ENCODE measurements at regions not wholly inside any gene's neighbourhood (a gene's known extent, or its start where the extent isn't known, plus 50 kb on each side); places are given as distances from the start of the nearest gene placed in this dataset.
"Not testable (repeated sequence)": the region's sequence is repeated elsewhere in the genome, so short reads cannot be mapped to it uniquely, and the experiment has no call there.

DNA sequence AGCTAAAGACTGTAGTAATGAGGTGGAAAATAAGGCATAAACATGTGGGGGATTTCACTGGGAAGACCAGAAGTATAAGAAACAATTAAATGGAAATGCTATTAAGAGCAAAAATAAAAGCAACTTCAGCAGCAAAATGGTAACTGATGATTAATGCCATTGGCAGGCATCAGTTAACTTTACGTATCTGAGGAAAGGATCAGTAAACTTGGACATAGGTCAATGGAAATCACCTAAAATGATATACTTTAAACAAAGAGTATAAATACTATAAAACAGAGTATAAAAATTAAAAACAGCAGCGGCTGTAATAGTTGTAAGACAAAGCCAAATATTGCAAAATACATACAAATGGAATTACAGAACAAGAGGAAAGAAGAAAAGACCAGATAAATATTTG, 992.1 kb downstream of the DNAH5 start:
- TF ChIP-seq POLR2A (IDR thresholded peaks at IDR 0.05) (no peak), POLR2AphosphoS5 (IDR thresholded peaks at IDR 0.05) (no peak)
- TF ChIP-seq, protein P1, sequence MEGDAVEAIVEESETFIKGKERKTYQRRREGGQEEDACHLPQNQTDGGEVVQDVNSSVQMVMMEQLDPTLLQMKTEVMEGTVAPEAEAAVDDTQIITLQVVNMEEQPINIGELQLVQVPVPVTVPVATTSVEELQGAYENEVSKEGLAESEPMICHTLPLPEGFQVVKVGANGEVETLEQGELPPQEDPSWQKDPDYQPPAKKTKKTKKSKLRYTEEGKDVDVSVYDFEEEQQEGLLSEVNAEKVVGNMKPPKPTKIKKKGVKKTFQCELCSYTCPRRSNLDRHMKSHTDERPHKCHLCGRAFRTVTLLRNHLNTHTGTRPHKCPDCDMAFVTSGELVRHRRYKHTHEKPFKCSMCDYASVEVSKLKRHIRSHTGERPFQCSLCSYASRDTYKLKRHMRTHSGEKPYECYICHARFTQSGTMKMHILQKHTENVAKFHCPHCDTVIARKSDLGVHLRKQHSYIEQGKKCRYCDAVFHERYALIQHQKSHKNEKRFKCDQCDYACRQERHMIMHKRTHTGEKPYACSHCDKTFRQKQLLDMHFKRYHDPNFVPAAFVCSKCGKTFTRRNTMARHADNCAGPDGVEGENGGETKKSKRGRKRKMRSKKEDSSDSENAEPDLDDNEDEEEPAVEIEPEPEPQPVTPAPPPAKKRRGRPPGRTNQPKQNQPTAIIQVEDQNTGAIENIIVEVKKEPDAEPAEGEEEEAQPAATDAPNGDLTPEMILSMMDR (IDR thresholded peaks at IDR 0.05): no peak
- intact Hi-C loops (cut with DNase I; ENCODE audit: low total_unique reads): no loop called here
- DNase-seq (ENCODE audit: low spot score in 2 of 2): no peak
- Histone ChIP-seq H3K9me3 (no peaks in the 10 kb centered on the region), H3K27ac (no peak overlapping the region), H3K4me1 (no peaks in the 10 kb centered on the region), H3K36me3 (no peaks in the 10 kb centered on the region), H3K27me3 (no peaks in the 10 kb centered on the region), H3K4me3 (no peak overlapping the region)

DNA sequence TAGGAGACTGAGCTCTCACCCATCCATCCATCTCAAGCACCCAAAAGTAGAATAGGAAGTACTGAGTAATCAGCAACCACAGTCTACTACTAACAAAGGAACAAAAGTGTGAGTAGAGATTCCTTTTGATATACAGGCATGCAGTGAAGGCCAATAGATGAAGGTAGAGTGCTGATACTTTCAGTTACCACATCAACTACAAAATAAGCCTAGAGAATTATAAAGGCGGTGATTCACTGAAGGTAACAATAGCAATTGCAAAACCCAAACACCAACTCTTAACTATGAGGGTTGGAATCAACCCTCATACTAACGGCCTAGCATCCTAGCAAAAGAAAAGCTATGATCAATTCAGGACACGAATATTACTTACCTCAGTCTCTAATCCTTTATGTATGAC, 992.6 kb downstream of the DNAH5 start:
- Histone ChIP-seq H3K4me1 (no peaks in the 10 kb centered on the region), H3K9me3 (no peaks in the 10 kb centered on the region), H3K36me3 (no peaks in the 10 kb centered on the region), H3K4me3 (no peak overlapping the region), H3K27me3 (no peaks in the 10 kb centered on the region), H3K27ac (no peak overlapping the region)
- no peak for DNase-seq (ENCODE audit: low spot score in 2 of 2)
- TF ChIP-seq, protein P1 (IDR thresholded peaks at IDR 0.05): no peak
- no peak for TF ChIP-seq POLR2AphosphoS5 (IDR thresholded peaks at IDR 0.05)
- TF ChIP-seq POLR2A (IDR thresholded peaks at IDR 0.05): no peak
- intact Hi-C loops (cut with DNase I; ENCODE audit: low total_unique reads): no loop called here

DNA sequence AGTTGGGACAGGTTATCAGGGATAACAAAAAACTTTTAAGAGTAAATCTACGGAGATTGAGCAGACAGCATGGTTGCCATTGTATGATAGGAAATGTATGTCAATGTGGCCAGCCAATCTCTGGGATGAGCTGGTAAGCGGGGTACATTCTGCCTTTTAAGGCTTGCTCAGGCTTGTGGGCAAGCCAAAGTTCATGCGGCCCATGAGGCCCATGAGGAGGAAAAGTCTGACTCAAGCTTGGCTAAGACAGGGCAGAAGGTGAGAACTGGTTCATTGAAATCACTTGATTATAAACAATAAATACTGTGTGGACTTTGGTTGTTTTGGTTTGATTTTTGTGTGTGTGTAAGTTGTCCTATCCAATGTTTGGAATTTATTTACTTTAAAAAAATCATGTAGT, 997.1 kb downstream of the DNAH5 start:
- Histone ChIP-seq H3K27ac (no peak overlapping the region), H3K4me1 (no peaks in the 10 kb centered on the region), H3K27me3 (no peaks in the 10 kb centered on the region), H3K9me3 (no peaks in the 10 kb centered on the region), H3K4me3 (no peak overlapping the region), H3K36me3 (no peaks in the 10 kb centered on the region)
- no peak for DNase-seq (ENCODE audit: low spot score in 2 of 2)
- TF ChIP-seq POLR2A (IDR thresholded peaks at IDR 0.05) (no peak), POLR2AphosphoS5 (IDR thresholded peaks at IDR 0.05) (no peak)
- TF ChIP-seq, protein P1 (IDR thresholded peaks at IDR 0.05): no peak
- intact Hi-C loops (cut with DNase I; ENCODE audit: low total_unique reads): no loop called here

DNA sequence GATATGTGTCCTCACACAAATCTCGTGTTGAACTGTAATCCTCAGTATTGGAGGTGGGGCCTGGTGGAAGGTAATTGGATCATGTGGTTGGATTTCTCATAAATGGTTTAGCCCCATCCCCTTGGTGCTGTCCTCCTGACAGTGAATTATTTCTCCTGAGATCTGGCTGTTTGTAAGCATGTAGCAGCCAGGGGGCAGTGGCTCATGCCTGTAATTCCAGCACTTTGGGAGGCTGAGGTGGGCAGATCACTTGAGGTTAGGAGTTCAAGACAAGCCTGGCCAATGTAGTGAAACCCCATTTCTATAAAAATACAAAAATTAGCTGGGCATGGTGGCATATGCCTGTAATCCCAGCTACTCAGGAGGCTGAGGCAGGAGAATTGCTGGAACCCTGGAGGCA, 999.0 kb downstream of the DNAH5 start:
- not testable (repeated sequence) for H3K27ac ChIP-seq

DNA sequence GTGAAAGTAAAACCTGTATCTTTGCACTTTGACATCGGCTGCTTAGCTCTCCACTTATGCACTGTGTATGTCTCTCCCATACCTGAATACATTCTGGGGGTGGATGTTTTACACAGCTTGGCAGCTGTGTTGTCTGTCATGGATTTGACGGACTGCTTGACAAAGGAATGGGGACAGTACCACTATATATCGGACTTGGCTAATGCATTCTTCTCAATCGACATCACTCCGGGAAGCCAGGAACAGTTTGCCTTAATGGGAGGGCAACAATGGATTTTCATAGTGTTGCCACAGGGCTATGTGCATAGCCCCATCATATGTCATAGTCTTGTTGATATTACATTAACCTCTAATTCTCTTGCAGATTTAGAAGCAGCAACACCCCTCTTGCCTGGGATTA, 1008.3 kb downstream of the DNAH5 start:
- DNase-seq (ENCODE audit: low spot score in 2 of 2): no peak
- Histone ChIP-seq H3K36me3 (no peaks in the 10 kb centered on the region), H3K27me3 (no peaks in the 10 kb centered on the region), H3K9me3 (no peaks in the 10 kb centered on the region), H3K27ac (no peak overlapping the region), H3K4me1 (no peaks in the 10 kb centered on the region), H3K4me3 (no peak overlapping the region)
- TF ChIP-seq POLR2AphosphoS5 (IDR thresholded peaks at IDR 0.05) (no peak), POLR2A (IDR thresholded peaks at IDR 0.05) (no peak)
- TF ChIP-seq, protein P1 (IDR thresholded peaks at IDR 0.05): no peak
- intact Hi-C loops (cut with DNase I; ENCODE audit: low total_unique reads): loop anchor here (10.0 kb wide), 1 partner anchor 1159 kb away; no protein-coding TSS in a partner anchor

More for the DNA sequence above, 999.0 kb downstream of the DNAH5 start:
- H3K9me3 ChIP-seq; H3K36me3 ChIP-seq; H3K4me3 ChIP-seq; H3K27me3 ChIP-seq; intact Hi-C loops (cut with DNase I; ENCODE audit: low total_unique reads); H3K4me1 ChIP-seq; DNase-seq (ENCODE audit: low spot score in 2 of 2): not testable (repeated sequence)

DNA sequence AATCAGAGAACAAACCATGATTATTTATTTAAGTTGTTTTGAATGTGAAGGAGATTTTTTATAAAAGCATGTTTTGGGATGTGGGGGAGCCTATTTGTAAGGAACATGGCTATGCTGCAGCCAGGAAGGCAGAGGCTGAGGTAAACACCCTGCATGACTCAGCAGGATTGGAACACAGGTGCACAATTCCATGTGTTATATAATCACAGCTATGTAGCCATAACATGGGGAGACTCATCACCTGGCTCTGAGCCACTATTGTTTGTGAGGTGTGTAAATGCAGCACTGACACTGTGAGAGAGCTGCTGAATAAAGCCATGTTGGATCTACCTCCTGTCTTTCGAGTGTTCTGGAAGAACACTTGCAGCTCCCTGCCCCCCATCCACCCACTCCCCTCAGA, 1009.8 kb downstream of the DNAH5 start:
- no peak for DNase-seq (ENCODE audit: low spot score in 2 of 2)
- Histone ChIP-seq H3K27me3 (no peaks in the 10 kb centered on the region), H3K9me3 (no peaks in the 10 kb centered on the region), H3K4me3 (no peak overlapping the region), H3K4me1 (no peaks in the 10 kb centered on the region), H3K27ac (no peak overlapping the region), H3K36me3 (no peaks in the 10 kb centered on the region)
- TF ChIP-seq, protein P1 (IDR thresholded peaks at IDR 0.05): no peak
- TF ChIP-seq POLR2AphosphoS5 (IDR thresholded peaks at IDR 0.05) (no peak), POLR2A (IDR thresholded peaks at IDR 0.05) (no peak)
- intact Hi-C loops (cut with DNase I; ENCODE audit: low total_unique reads): loop anchor here (10.0 kb wide), 1 partner anchor 1160 kb away; no protein-coding TSS in a partner anchor

Data from breast epithelium (tissue), 4 donors.